GM18508 (cell line): ENCODE measurements at regions not wholly inside any gene's neighbourhood (a gene's known extent, or its start where the extent isn't known, plus 50 kb on each side); places are given as distances from the start of the nearest gene placed in this dataset.

ENCODE experiments used
- ATAC-seq: cut with Tn5 transposase; IDR thresholded peaks from one replicate; pipeline ENCODE4 v1.9.1; 2021; ENCODE audit warnings: moderate number of reproducible peaks; ENCODE audit not compliant: insufficient read depth, unreplicated experiment

GRCh38 chr2:104563398-104563996 lies 290.4 kb upstream of the POU3F3 start:
- no peak for ATAC-seq

- ATAC-seq = no peak
Measured at GRCh38 chr2:104568247-104568646, 285.7 kb upstream of the POU3F3 start.

GRCh38 chr2:104570259-104570658 lies 283.7 kb upstream of the POU3F3 start:
- ATAC-seq = no peak

- no peak for ATAC-seq
Measured at GRCh38 chr2:104572834-104573233, 281.1 kb upstream of the POU3F3 start.

- no peak for ATAC-seq
Measured at GRCh38 chr2:104574367-104574766, 279.5 kb upstream of the POU3F3 start.

GRCh38 chr2:104577143-104577542 lies 276.8 kb upstream of the POU3F3 start:
- peak; percentile 69 for ATAC-seq

GRCh38 chr2:104582471-104582870 lies 271.4 kb upstream of the POU3F3 start:
- no peak for ATAC-seq

GRCh38 chr2:104583811-104584210 lies 270.1 kb upstream of the POU3F3 start:
- no peak for ATAC-seq

GRCh38 chr2:104584393-104584792 lies 269.5 kb upstream of the POU3F3 start:
- no peak for ATAC-seq

GRCh38 chr2:104595576-104595975 lies 258.3 kb upstream of the POU3F3 start:
- ATAC-seq = no peak

- ATAC-seq = no peak
Measured at GRCh38 chr2:104597942-104598341, 256.0 kb upstream of the POU3F3 start.

GRCh38 chr2:104598636-104599035 lies 255.3 kb upstream of the POU3F3 start:
- ATAC-seq = no peak

- no peak for ATAC-seq
Measured at GRCh38 chr2:104599787-104600510, 254.0 kb upstream of the POU3F3 start.

- ATAC-seq = no peak
Measured at GRCh38 chr2:104606056-104606455, 247.9 kb upstream of the POU3F3 start.

GRCh38 chr2:104616856-104617255 lies 237.1 kb upstream of the POU3F3 start:
- ATAC-seq = no peak

- ATAC-seq = no peak
Measured at GRCh38 chr2:104620801-104621200, 233.1 kb upstream of the POU3F3 start.

GRCh38 chr2:104635608-104636007 lies 218.3 kb upstream of the POU3F3 start:
- no peak for ATAC-seq

GRCh38 chr2:104638190-104638858 lies 215.6 kb upstream of the POU3F3 start:
- ATAC-seq = no peak

- no peak for ATAC-seq
Measured at GRCh38 chr2:104638859-104639202, 215.1 kb upstream of the POU3F3 start.

- no peak for ATAC-seq
Measured at GRCh38 chr2:104641786-104642185, 212.1 kb upstream of the POU3F3 start.

- ATAC-seq = no peak
Measured at GRCh38 chr2:104648376-104648775, 205.5 kb upstream of the POU3F3 start.

- no peak for ATAC-seq
Measured at GRCh38 chr2:104649866-104650265, 204.0 kb upstream of the POU3F3 start.
